CMK (cell line): ENCODE measurements at regions not wholly inside any gene's neighbourhood (a gene's known extent, or its start where the extent isn't known, plus 50 kb on each side); places are given as distances from the start of the nearest gene placed in this dataset.
"Not testable (repeated sequence)": the region's sequence is repeated elsewhere in the genome, so short reads cannot be mapped to it uniquely, and the experiment has no call there.

Experiments
- DNase-seq: peaks from one replicate; pipeline ENCODE4 v3.0.0-alpha.2; 2010; ENCODE audit warnings: low read depth

DNA sequence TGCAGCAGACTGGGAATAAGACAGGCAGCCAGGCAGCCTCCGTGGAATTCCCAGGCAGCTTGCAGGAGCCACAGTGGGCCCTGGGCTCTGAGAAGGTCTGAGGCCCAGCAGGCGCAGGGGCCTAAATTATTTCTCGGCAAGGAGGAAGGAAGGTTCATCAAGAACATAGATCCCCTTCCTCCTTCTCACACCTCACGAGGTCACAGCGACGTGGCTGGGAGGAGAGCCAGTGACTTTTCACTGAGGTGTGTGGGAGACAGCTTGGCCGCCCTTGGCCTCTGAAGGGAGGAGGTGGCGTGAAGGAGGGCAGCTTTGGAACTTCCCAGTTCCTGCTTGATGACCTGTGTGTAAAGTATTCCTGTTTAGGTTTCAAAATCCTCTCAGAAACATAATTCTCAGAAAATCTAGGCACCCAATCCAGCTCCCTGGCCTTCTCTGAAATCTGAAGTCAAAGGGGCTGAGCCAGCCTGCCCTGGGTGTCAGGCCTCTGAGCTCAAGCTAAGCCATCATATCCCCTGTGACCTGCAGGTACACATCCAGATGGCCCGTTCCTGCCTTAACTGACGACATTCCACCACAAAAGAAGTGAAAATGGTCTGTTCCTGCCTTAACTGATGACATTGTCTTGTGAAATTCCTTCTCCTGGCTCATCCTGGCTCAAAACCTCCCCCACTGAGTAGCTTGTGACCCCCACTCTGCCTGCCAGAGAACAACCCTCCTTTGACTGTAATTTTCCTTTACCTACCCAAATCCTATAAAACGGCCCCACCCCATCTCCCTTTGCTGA, 161.0 kb downstream of the ADRA2C start:
- DNase-seq, result not testable (repeated sequence)

GRCh38 chr4:3929431-3929830, 163.2 kb downstream of the ADRA2C start:
- DNase-seq, result not testable (repeated sequence)

DNA sequence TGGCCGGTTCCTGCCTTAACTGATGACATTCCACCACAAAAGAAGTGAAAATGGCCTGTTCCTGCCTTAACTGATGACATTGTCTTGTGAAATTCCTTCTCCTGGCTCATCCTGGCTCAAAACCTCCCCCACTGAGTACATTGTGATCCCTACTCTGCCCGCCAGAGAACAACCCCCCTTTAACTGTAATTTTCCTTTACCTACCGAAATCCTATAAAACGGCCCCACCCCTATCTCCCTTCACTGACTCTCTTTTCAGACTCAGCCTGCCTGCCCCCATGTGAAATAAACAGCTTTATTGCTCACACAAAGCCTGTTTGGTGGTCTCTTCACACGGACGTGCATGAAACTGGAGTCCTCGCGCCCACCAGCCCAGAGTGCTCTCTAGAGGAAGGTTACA, 166.5 kb downstream of the ADRA2C start:
- DNase-seq, result not testable (repeated sequence)

GRCh38 chr4:3935406-3935805, 169.2 kb downstream of the ADRA2C start:
- not testable (repeated sequence) for DNase-seq

GRCh38 chr4:3936184-3936583, 170.0 kb downstream of the ADRA2C start:
- DNase-seq, result no peak

DNA sequence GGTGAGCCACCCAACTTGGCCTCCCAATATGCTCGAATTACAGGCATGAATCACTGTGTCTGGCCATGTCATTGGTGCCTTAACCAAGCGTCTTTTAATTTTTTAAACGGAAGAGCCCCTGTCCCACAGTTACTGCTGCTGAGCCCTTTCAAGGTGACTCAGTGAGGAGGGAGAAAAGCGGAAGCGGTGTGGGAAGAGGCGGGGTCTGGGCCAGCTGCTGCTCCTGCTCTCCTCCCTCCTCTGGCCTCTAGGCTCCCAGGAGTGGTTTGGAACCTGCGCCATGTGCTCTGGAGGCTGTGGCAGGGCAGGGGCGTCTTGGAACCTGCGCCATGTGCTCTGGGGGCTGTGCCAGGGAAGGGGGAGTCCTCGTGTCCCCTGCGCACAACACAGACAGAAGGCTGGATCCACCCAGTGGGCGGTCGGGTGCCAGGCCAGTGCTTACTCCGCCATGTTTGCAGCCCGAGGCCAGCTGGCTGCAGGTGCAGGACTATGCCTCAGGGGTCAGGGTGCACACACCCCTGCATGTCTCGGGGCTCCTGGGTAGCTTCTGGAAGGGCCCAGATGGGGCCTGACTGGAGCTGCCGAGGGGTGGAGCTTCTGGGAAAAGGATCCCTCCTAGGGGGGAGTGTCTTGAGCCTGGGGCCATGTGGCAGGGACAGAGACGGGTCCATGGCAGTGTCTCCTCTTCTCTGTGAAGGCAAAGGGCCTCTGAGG, 171.8 kb downstream of the ADRA2C start:
- not testable (repeated sequence) for DNase-seq

- not testable (repeated sequence) for DNase-seq
These were observed 172.5 kb downstream of the ADRA2C start for GRCh38 chr4:3938676-3939075.

- DNase-seq, result not testable (repeated sequence)
These were observed 173.9 kb downstream of the ADRA2C start for GRCh38 chr4:3939954-3940591.

- not testable (repeated sequence) for DNase-seq
These were observed 175.7 kb downstream of the ADRA2C start for GRCh38 chr4:3941735-3942522.

DNA sequence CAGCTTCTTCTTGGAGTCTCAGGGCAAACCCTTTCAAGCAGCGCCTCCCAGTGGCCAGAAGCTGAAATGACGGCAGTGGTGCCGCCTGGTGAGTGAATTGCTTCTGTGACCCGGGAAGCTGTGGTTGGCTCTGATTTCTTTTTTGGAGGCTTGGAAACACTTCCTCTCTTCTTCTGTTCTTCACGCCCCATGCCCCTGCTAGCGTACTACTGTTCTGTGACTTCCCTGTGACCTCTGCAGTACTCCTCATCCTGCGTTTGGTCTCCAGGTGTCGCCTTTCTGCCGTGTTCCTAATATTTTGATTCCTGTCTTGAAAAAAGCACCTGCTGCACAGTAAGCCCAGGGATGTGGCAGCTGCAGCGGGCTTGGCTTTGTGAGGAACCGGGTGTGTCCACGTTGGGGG, 176.4 kb downstream of the ADRA2C start:
- DNase-seq, result not testable (repeated sequence)

- not testable (repeated sequence) for DNase-seq
These were observed 176.9 kb downstream of the ADRA2C start for GRCh38 chr4:3943051-3943450.

DNA sequence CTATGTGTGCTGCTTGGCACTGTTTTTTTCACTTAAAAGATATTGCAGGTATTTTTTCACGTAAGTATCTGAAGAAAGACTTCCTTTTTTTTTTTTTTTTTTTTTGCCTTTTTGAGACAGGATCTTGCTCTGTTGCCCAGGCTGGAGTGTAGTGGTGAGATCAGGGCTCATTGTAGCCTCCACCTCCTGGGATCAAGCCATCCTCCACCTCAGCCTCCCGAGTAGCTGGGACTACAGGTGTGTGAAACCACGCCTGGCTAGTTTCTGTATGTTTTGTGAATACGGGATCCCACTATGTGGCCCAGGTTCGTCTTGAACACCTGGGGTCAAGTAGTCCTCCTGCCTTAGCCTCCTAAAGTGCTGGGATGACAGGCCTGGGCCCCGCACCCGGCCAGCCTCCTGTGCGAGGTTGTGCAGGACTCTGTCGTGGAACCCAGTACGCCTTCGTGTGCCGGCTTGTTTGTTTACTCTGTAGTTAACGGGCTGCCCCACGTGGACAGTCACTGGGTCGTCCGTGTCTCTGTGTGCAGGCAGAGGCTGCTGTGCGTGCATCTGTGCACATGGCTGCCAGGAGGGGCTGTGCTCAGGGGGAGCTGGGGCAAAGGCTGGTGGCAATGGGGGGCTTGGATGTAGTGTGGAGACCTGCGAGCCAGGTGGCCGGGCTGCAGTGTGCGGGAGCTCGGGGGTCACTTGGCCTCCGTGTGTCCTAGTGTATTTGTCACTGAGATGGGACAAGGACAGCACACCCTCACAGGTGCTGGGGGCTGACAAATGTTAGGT, 179.5 kb downstream of the ADRA2C start:
- no peak for DNase-seq

GRCh38 chr4:3946553-3946952, 180.4 kb downstream of the ADRA2C start:
- not testable (repeated sequence) for DNase-seq

GRCh38 chr4:3947761-3948160, 181.6 kb downstream of the ADRA2C start:
- not testable (repeated sequence) for DNase-seq

DNA sequence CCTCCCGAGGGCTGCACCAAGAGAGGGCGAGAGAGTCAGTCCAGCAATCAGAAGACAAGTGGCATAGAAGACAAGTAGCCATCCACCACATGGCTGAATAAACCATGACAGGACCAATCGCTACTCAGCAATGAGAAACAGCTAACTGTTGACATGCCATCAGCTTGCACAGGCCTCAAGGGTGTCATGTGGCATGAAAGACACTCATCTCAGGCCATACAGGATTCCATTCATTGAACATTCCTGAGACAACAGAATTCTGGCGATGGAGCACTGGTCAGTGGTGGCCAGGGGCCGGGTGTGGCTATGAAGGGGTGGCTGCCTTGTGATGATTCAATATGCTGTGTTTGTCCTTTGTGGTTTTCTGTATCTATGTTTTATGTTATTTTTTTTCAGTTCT, 182.0 kb downstream of the ADRA2C start:
- not testable (repeated sequence) for DNase-seq

DNA sequence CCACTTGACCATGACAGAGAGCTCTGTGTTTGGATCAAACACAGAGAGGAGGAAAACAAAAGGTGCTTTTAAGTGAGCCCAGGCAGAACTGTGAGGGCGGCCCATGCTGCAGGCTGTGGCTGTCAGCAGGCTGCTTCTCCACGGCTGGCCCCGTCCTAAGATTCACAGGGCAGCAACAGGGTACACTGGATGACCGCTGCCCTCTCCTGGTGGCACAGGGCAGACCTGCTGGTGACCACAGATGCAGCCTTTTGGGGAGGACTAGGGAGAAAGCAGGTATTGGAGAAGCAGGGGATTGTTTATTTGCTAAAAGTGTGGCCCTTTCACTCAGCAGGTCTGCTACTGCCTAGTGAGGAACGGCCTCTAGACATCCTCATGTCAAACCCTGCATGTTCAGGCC, 183.7 kb downstream of the ADRA2C start:
- not testable (repeated sequence) for DNase-seq

- DNase-seq, result not testable (repeated sequence)
These were observed 186.4 kb downstream of the ADRA2C start for GRCh38 chr4:3952443-3953139.

DNA sequence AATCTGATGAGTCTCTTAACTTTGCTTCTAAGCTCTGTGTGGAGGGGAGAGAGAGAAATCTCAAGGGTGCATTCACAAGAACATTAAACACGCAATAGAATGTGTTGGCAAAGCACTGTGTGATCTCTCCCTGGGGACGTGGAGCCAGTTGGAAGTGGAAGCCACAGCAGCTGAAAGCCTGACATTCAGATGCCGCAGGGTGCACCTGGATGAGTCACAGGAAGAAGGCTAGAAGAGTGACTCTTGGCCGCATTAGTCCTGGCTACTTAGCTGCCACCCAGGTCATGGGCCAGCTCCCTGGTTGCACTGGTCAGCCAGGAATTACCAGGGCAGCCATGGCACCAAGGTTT, 186.9 kb downstream of the ADRA2C start:
- not testable (repeated sequence) for DNase-seq

DNA sequence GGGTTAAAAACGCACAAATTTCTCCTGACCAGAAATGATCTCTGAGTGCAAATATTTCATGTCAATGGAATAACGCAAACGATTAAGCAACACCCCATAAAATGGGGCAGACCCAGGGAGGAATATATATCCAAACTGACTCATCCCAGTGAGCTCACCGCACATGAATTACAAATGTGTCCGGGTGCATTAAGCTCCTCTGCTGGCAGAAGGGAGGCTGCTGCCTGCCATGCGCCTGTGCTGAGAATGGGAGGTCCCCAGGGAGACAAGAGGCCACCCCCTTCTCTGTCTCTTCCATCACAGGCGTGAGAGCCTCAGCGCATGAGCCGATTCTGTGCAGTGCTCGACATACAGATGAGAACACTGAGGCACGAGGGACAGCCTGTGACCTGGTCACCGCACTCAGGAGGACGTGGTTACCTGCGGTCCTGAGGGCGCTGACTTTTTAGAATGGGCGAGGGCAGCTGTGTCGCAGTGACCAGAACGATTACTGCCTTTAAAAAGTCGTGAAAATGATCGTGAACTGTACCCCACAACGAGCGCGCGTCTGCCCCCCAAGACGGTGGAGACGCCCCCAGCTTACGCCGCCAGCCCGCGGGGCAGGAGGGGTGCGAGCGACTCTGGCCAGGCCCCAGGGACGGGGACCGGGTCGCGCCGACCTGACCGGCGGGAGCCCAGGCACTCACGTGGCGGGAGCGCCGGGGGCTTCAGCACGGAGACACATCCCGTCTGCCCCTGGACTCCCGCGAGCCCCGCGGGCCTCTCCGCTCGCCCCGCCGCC, 188.5 kb downstream of the ADRA2C start:
- DNase-seq, result not testable (repeated sequence)
